Smooth muscle cell (in vitro differentiated cells): ENCODE measurements at regions not wholly inside any gene's neighbourhood (a gene's known extent, or its start where the extent isn't known, plus 50 kb on each side); places are given as distances from the start of the nearest gene placed in this dataset.

Source experiments
- DNase-seq: peaks from one replicate; lab custom pipeline; 2025; ENCODE audit not compliant: unreplicated experiment; lab: John Stamatoyannopoulos, UW
- H2AFZ ChIP-seq: fragments of 200-600 bp; sonication (generic); 2 replicates; pipeline ENCODE4 v1.6.0; 2016; ENCODE audit warnings: antibody characterized with exemption, low read depth, mild to moderate bottlenecking
- H3F3A ChIP-seq: fragments of 200-600 bp; sonication (generic); 2 replicates; pipeline ENCODE4 v1.6.0; 2017; ENCODE audit warnings: antibody characterized with exemption, low read depth
- H3K27ac ChIP-seq: fragments of 200-600 bp; sonication (generic); 2 replicates; pipeline ENCODE4 v1.5.1; 2016; ENCODE audit warnings: low read depth, mild to moderate bottlenecking
- H3K27me3 ChIP-seq: fragments of 200-600 bp; sonication (generic); 2 replicates; pipeline ENCODE4 v1.6.1; 2016; ENCODE audit warnings: low read depth, mild to moderate bottlenecking
- H3K36me3 ChIP-seq: fragments of 200-600 bp; sonication (generic); 2 replicates; pipeline ENCODE4 v1.5.1; 2016; ENCODE audit warnings: low read depth
- H3K4me1 ChIP-seq: fragments of 200-600 bp; sonication (generic); 2 replicates; pipeline ENCODE4 v1.5.1; 2016; ENCODE audit warnings: low read depth
- H3K4me2 ChIP-seq: fragments of 200-600 bp; sonication (generic); 2 replicates; pipeline ENCODE4 v1.6.0; 2016; ENCODE audit warnings: mild to moderate bottlenecking
- H3K4me3 ChIP-seq: fragments of 200-600 bp; sonication (generic); 2 replicates; pipeline ENCODE4 v1.5.1; 2016; ENCODE audit warnings: mild to moderate bottlenecking
- H3K79me2 ChIP-seq: fragments of 200-600 bp; sonication (generic); 2 replicates; pipeline ENCODE4 v1.6.0; 2016; ENCODE audit warnings: low read depth, mild to moderate bottlenecking
- H3K9ac ChIP-seq: fragments of 200-600 bp; sonication (generic); 2 replicates; pipeline ENCODE4 v1.6.0; 2016; ENCODE audit warnings: low read depth
- H3K9me3 ChIP-seq: fragments of 200-600 bp; sonication (generic); replicated peaks from 2 replicates; pipeline ENCODE4 v1.5.1; 2016; ENCODE audit warnings: low read depth
- H4K20me1 ChIP-seq: fragments of 200-600 bp; sonication (generic); 2 replicates; pipeline ENCODE4 v1.6.0; 2016; ENCODE audit warnings: low read depth
- WGBS: methylation state at CpG from one replicate; pipeline ENCODE4 v1.1.7; 2016; ENCODE audit warnings: low lambda C conversion rate; 5-methylcytosine and 5-hydroxymethylcytosine counted together
- TF ChIP-seq, protein P1 (sequence below): fragments of 200-600 bp; sonication (generic); IDR thresholded peaks from 2 replicates; pipeline ENCODE4 v1.5.1; 2017; ENCODE audit warnings: borderline replicate concordance, mild to moderate bottlenecking, antibody characterized with exemption; ENCODE audit not compliant: insufficient read depth, poor library complexity, severe bottlenecking

DNA sequence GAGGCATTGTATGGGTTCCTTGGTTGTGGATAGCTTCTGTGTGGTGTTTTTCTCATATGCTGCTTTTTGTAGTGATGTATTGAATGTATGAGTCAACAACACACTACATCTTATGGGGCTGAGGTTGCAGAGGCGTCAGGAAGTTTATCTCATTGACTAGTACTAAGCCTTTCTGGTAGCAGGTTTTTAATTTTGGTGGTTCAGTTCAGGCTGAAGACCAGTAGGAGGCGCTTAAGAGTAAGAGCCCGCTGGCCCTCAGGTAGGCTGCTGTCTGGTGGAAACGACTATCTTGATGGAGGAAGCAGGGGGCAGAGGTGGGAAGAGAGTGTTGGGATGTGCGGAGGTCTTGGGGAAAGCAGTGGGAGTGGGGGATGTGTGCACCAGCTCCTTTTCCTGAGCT, 62.4 kb downstream of the RTP4 start:
- Histone ChIP-seq H3F3A (no peaks in the 10 kb centered on the region), H3K4me3 (no peak overlapping the region), H3K4me1 (no peaks in the 10 kb centered on the region), H2AFZ (no peak overlapping the region), H3K9me3 (no peaks in the 10 kb centered on the region), H3K79me2 (no peaks in the 10 kb centered on the region), H3K36me3 (no peaks in the 10 kb centered on the region), H4K20me1 (no peaks in the 10 kb centered on the region), H3K27ac (no peak overlapping the region), H3K9ac (no peak overlapping the region), H3K4me2 (no peak overlapping the region), H3K27me3 (no peaks in the 10 kb centered on the region)
- DNase-seq, result no peak
- WGBS, result 70% methylated on average over 5 of the region's 5 CpGs
- TF ChIP-seq, protein P1, sequence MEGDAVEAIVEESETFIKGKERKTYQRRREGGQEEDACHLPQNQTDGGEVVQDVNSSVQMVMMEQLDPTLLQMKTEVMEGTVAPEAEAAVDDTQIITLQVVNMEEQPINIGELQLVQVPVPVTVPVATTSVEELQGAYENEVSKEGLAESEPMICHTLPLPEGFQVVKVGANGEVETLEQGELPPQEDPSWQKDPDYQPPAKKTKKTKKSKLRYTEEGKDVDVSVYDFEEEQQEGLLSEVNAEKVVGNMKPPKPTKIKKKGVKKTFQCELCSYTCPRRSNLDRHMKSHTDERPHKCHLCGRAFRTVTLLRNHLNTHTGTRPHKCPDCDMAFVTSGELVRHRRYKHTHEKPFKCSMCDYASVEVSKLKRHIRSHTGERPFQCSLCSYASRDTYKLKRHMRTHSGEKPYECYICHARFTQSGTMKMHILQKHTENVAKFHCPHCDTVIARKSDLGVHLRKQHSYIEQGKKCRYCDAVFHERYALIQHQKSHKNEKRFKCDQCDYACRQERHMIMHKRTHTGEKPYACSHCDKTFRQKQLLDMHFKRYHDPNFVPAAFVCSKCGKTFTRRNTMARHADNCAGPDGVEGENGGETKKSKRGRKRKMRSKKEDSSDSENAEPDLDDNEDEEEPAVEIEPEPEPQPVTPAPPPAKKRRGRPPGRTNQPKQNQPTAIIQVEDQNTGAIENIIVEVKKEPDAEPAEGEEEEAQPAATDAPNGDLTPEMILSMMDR, result no peak
